SJCRH30 (cell line): ENCODE measurements at regions not wholly inside any gene's neighbourhood (a gene's known extent, or its start where the extent isn't known, plus 50 kb on each side); places are given as distances from the start of the nearest gene placed in this dataset.
"Not testable (repeated sequence)": the region's sequence is repeated elsewhere in the genome, so short reads cannot be mapped to it uniquely, and the experiment has no call there.

Source experiments
- DNase-seq, 2 experiments: peaks; one replicate each; pipeline ENCODE4 v3.0.0-alpha.2; 2015 to 2020
- H3K27ac ChIP-seq: fragments of 250-450 bp; sonication (Bioruptor Pico); 2 replicates; pipeline ENCODE4 v1.5.1; 2020; ENCODE audit warnings: mild to moderate bottlenecking, moderate library complexity
- H3K27me3 ChIP-seq: fragments of 250-450 bp; sonication (Bioruptor Pico); 2 replicates; pipeline ENCODE4 v1.5.1; 2020; ENCODE audit warnings: mild to moderate bottlenecking, moderate library complexity
- H3K36me3 ChIP-seq: fragments of 250-450 bp; sonication (Bioruptor Pico); 2 replicates; pipeline ENCODE4 v1.5.1; 2020; ENCODE audit warnings: mild to moderate bottlenecking, moderate library complexity
- H3K4me1 ChIP-seq: fragments of 250-450 bp; sonication (Bioruptor Pico); 2 replicates; pipeline ENCODE4 v1.5.1; 2020; ENCODE audit warnings: mild to moderate bottlenecking, moderate library complexity
- H3K4me3 ChIP-seq: fragments of 250-450 bp; sonication (Bioruptor Pico); 2 replicates; pipeline ENCODE4 v1.5.1; 2020; ENCODE audit warnings: mild to moderate bottlenecking, moderate library complexity
- H3K9me3 ChIP-seq: fragments of 250-450 bp; sonication (Bioruptor Pico); replicated peaks from 2 replicates; pipeline ENCODE4 v1.5.1; 2020; ENCODE audit warnings: mild to moderate bottlenecking, moderate library complexity

GRCh38 chr5:17356551-17356950 is 139.1 kb downstream of the BASP1 start:
- H3K27ac ChIP-seq: no peak overlapping the region

GRCh38 chr5:17357504-17357903 is 140.1 kb downstream of the BASP1 start:
- DNase-seq: no peak
- Histone ChIP-seq H3K4me1 (no peaks in the 10 kb centered on the region), H3K4me3 (no peak overlapping the region)

More at GRCh38 chr5:17356551-17356950, 139.1 kb downstream of the BASP1 start:
- no peaks in the 10 kb centered on the region for H3K9me3 ChIP-seq
- no peaks in the 10 kb centered on the region for H3K36me3 ChIP-seq
- DNase-seq: no peak
- H3K4me3 ChIP-seq: no peak overlapping the region
- no peaks in the 10 kb centered on the region for H3K27me3 ChIP-seq
- H3K4me1 ChIP-seq: no peaks in the 10 kb centered on the region

GRCh38 chr5:17358031-17358430 is 140.0 kb upstream of the TAF11L2 start:
- Histone ChIP-seq H3K4me3 (no peak overlapping the region), H3K27ac (no peak overlapping the region), H3K4me1 (no peaks in the 10 kb centered on the region), H3K36me3 (no peaks in the 10 kb centered on the region), H3K9me3 (no peaks in the 10 kb centered on the region), H3K27me3 (no peaks in the 10 kb centered on the region)
- DNase-seq: no peak

More at GRCh38 chr5:17357504-17357903, 140.1 kb downstream of the BASP1 start:
- H3K27ac ChIP-seq: no peak overlapping the region
- H3K9me3 ChIP-seq: no peaks in the 10 kb centered on the region
- H3K27me3 ChIP-seq: no peaks in the 10 kb centered on the region
- no peaks in the 10 kb centered on the region for H3K36me3 ChIP-seq

- H3K9me3 ChIP-seq: no peaks in the 10 kb centered on the region
- H3K27me3 ChIP-seq: no peaks in the 10 kb centered on the region
- H3K27ac ChIP-seq: no peak overlapping the region
- no peak overlapping the region for H3K4me3 ChIP-seq
- no peaks in the 10 kb centered on the region for H3K4me1 ChIP-seq
- no peaks in the 10 kb centered on the region for H3K36me3 ChIP-seq
- DNase-seq: no peak
These were observed 138.5 kb upstream of the TAF11L2 start for GRCh38 chr5:17359451-17360011.

GRCh38 chr5:17360879-17361278 is 137.2 kb upstream of the TAF11L2 start:
- Histone ChIP-seq H3K27me3 (no peaks in the 10 kb centered on the region), H3K36me3 (no peaks in the 10 kb centered on the region), H3K4me1 (no peaks in the 10 kb centered on the region), H3K4me3 (no peak overlapping the region), H3K9me3 (no peaks in the 10 kb centered on the region), H3K27ac (no peak overlapping the region)
- DNase-seq: no peak

GRCh38 chr5:17361331-17361730 is 136.7 kb upstream of the TAF11L2 start:
- Histone ChIP-seq H3K36me3 (no peaks in the 10 kb centered on the region), H3K9me3 (no peaks in the 10 kb centered on the region), H3K4me1 (no peaks in the 10 kb centered on the region), H3K27me3 (no peaks in the 10 kb centered on the region), H3K27ac (no peak overlapping the region), H3K4me3 (no peak overlapping the region)
- no peak for DNase-seq

GRCh38 chr5:17364987-17365810 is 132.8 kb upstream of the TAF11L2 start:
- H3K4me3 ChIP-seq: no peak overlapping the region
- no peaks in the 10 kb centered on the region for H3K4me1 ChIP-seq
- no peak for DNase-seq
- no peaks in the 10 kb centered on the region for H3K27me3 ChIP-seq
- no peak overlapping the region for H3K27ac ChIP-seq
- no peaks in the 10 kb centered on the region for H3K36me3 ChIP-seq
- H3K9me3 ChIP-seq: no peaks in the 10 kb centered on the region

GRCh38 chr5:17365811-17366138 is 132.3 kb upstream of the TAF11L2 start:
- Histone ChIP-seq H3K4me1 (no peaks in the 10 kb centered on the region), H3K36me3 (no peaks in the 10 kb centered on the region), H3K4me3 (no peak overlapping the region), H3K27me3 (no peaks in the 10 kb centered on the region), H3K27ac (no peak overlapping the region), H3K9me3 (no peaks in the 10 kb centered on the region)
- DNase-seq: no peak

- Histone ChIP-seq H3K27ac (no peak overlapping the region), H3K9me3 (no peaks in the 10 kb centered on the region), H3K4me3 (no peak overlapping the region)
These were observed 130.7 kb upstream of the TAF11L2 start for GRCh38 chr5:17367256-17367840.

GRCh38 chr5:17370651-17371050 is 127.4 kb upstream of the TAF11L2 start:
- Histone ChIP-seq H3K36me3 (no peaks in the 10 kb centered on the region), H3K4me3 (no peak overlapping the region), H3K27me3 (no peaks in the 10 kb centered on the region), H3K9me3 (no peaks in the 10 kb centered on the region), H3K4me1 (no peaks in the 10 kb centered on the region), H3K27ac (no peak overlapping the region)
- DNase-seq: no peak

More at GRCh38 chr5:17367256-17367840, 130.7 kb upstream of the TAF11L2 start:
- no peak for DNase-seq
- Histone ChIP-seq H3K36me3 (no peaks in the 10 kb centered on the region), H3K27me3 (no peaks in the 10 kb centered on the region), H3K4me1 (no peaks in the 10 kb centered on the region)

- Histone ChIP-seq H3K4me1 (no peaks in the 10 kb centered on the region), H3K27ac (no peak overlapping the region), H3K4me3 (no peak overlapping the region), H3K27me3 (no peaks in the 10 kb centered on the region), H3K9me3 (no peaks in the 10 kb centered on the region), H3K36me3 (no peaks in the 10 kb centered on the region)
- DNase-seq: no peak
These were observed 124.6 kb upstream of the TAF11L2 start for GRCh38 chr5:17373406-17373805.

- H3K4me1 ChIP-seq: no peaks in the 10 kb centered on the region
- H3K27ac ChIP-seq: no peak overlapping the region
- no peaks in the 10 kb centered on the region for H3K27me3 ChIP-seq
- no peak for DNase-seq
- no peak overlapping the region for H3K4me3 ChIP-seq
- no peaks in the 10 kb centered on the region for H3K9me3 ChIP-seq
- no peaks in the 10 kb centered on the region for H3K36me3 ChIP-seq
These were observed 124.0 kb upstream of the TAF11L2 start for GRCh38 chr5:17373814-17374556.

GRCh38 chr5:17374973-17375742 is 122.9 kb upstream of the TAF11L2 start:
- DNase-seq: no peak
- no peak overlapping the region for H3K27ac ChIP-seq
- no peak overlapping the region for H3K4me3 ChIP-seq

GRCh38 chr5:17375886-17376285 is 122.1 kb upstream of the TAF11L2 start:
- DNase-seq, H3K27me3 ChIP-seq, H3K4me1 ChIP-seq, H3K36me3 ChIP-seq, H3K4me3 ChIP-seq, H3K9me3 ChIP-seq, H3K27ac ChIP-seq: not testable (repeated sequence)

More at GRCh38 chr5:17374973-17375742, 122.9 kb upstream of the TAF11L2 start:
- Histone ChIP-seq H3K27me3 (no peaks in the 10 kb centered on the region), H3K9me3 (no peaks in the 10 kb centered on the region), H3K36me3 (no peaks in the 10 kb centered on the region), H3K4me1 (no peaks in the 10 kb centered on the region)
